NCI-H1092 treated with DMSO at 0.1 percent for 48 hours (cell line): ENCODE measurements at regions not wholly inside any gene's neighbourhood (a gene's known extent, or its start where the extent isn't known, plus 50 kb on each side); places are given as distances from the start of the nearest gene placed in this dataset.

ENCODE experiments used
- DNase-seq: peaks from one replicate; lab custom pipeline; 2025; lab: John Stamatoyannopoulos, UW

DNA sequence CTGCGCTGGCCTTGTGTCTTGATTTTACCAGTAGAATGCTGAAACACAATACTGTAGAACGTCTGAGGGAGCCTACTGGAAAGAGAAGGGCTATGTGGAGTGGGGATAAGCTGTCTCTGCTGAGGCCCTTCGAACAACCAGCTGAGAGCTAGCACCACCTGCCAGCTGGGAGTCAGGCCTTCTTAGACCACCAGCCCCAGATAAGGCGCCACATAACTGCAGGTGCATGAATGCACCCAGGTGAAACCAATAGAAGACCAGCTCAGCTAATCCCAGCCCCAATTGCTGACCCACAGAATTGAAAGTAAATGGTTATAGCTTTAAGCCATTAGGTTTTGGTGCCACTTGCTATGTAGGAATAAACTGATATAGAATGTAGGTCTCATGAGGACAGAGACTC lies 438.4 kb downstream of the ADRA2A start:
- DNase-seq, result no peak

DNA sequence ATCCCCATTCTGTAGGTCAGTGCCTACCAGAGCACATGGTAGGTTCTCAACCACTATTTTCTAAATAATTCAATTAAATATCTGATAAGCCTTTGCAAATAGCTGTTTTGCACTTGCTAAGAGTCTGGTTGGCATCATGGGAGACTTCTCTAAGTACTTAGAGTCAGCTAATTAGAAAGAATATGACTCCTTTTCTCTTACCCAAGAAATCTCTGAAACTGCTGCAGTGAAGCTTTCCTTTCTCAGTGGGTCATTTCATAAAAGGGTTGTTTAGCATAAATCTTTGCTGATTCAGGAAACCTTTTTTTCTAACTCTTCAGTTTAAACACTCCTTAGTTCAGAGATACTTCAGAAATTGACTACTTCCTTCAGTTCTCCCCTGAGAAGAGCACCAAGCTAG lies 438.9 kb downstream of the ADRA2A start:
- DNase-seq, result no peak

DNA sequence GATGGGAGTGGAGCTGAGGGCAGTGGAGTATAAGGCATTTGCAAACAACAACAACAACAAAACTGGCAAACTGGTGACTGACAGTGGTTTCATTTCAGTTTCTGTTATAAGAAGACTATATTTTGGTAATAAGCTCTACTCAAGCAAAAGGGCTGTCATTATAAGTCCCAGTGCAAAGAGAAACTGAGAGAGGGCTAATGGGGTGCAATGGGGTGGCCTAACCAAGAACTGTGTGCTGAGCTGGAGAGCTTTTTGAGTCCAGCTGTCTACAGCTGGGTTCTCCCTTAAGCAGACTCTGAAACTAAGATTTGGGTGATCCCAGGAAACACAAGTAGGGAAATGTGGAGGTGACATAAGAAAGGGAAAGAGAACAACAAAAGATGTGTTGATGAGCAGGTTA lies 439.3 kb downstream of the ADRA2A start:
- DNase-seq, result no peak

DNA sequence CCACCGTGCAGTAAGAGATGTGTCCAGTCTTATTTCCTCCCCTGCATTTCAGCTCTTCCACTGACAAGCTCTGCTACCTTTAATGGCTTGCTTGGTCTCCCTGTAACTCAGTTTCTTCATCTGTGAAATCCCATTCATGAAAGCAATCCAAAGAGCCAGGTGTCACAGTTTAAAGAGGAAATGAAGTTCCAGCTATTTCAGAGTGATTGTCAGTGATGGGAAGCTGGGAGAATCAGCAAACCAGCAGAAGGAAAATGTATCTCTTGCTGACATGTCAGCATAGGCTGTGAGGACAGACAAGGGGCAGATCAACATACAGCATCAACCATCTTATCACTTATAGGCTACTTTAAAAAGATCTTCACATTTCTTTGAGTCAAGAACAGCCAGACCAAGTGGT lies 445.3 kb downstream of the ADRA2A start:
- DNase-seq, result no peak

DNA sequence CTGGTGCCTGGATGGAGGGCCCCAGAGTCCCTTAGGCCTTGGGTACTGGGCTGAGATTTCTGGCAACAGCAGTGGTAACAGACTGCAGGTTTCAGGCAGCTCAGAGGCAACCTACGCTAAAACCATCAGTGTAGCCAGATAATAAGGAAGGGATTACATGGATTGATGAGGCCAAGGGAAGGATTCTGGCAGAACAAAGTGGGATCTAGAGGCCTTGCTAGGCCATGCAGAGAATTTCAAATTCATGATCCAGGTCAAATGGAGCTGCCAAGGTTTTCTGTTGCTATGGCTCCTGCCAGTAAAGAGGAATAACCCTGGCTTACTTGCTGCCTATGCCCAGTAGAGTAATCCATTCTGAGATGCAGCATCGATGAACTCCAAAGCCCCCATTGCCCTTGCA lies 445.7 kb downstream of the ADRA2A start:
- no peak for DNase-seq

DNA sequence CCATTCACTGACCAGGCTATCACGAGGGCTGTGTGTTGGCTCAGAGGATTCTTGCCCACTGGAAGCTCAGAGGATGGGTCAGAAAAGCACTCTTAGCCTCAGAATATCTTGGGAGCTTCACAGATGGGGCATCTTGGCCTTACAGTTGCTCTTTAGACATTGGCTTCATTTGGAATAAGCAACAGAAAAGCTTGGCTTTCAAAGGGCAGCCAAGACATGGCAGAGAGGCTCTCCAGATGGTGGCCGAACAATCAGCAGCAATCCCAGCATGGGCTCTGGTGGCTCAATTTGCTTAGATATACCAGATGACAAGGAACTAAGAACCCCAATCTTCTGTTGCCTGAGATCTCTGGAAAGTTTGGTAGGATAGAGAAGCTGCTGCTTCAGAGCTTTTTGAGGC lies 446.2 kb downstream of the ADRA2A start:
- DNase-seq, result no peak

DNA sequence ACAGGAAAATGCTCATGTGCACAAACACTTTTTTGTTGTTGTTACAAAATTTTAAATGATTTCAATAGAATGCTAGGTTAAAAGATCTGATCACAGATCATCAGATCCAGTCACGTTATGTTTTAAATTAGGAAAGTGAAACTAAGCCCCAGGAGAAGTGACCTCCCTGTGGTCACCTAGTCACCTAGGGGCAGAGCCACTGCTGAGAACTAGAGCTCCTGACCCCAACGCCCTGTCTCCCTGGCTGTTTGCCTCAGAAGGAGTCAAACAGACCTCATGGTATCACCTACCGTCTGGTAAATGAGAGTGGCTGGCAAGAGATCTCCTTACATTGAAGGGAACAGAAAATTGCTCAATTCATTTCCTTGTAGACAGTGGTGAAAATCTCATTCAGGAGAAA lies 447.3 kb downstream of the ADRA2A start:
- DNase-seq, result no peak

DNA sequence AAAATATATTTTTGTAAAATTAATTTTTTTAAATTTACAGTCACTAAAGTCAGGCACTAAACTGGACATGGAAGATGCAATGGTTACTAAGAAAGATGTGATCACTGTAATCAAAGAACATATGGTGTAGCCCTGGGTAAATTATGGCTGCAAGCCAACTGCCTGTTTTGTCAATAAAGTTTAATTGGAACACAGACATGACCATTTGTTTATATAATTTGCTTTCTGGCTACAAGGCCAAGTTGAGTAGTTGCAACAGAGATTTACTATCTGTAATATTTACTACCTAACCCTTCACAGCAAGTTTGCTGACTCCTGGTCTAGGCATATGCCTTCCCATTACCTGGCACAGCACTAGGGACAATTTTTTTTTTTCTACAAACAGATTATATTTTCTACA lies 448.9 kb downstream of the ADRA2A start:
- DNase-seq, result no peak

DNA sequence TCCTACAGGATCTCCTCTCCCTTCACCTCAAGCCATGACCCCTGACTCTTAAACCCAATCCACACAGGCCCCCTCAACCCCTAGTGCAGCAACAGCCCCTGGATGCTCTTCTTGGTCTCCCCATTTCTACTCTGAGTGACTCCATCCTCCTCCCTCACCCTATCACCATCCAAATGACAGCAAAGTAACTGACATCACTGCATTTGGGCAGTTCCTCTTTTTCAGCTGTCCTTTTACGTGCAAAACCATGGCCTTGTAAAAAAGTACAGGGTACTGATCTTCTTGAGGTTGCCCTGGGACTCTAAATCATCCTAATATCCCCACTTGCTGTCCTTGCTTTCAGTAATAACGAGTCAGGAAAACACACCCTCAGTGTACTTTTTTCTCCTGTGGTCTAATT lies 454.9 kb downstream of the ADRA2A start:
- no peak for DNase-seq

DNA sequence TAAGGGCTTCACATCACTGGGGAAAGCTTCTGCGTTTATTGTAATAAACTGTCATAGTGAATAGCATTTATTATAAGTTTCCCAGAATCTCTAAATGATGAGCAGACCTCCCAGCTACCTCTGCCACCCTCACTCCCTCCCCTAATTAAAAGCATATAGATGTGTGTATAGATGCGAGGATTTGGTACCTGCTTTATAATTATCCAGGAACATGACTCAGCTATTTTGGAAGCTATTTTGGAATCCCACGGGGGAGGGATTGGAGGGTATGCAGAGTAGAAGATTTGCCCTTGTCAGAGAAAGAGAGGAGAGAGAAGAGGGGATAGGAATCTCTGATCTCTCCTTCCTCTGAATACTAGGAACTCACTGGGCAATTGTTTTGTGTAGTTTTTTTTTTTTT lies 455.3 kb downstream of the ADRA2A start:
- DNase-seq, result no peak

DNA sequence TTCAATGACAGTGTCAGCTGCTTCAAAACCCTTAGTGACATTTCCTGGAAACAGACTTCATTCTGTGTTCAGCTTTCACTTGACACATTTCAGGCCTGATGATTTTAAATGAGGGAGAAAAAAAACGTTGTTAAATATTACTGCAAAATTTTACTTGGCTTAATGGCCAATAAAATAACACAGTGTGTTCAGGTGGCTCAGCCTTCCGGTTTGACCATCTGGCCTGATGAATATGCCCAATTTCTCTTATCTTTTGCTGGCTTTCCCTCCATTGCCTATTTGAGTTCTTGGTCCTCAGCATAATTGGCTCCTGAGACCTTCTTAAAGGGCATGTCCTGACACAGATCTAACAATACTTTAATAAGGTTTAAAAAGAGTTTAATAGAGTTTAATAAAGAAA lies 462.4 kb downstream of the ADRA2A start:
- DNase-seq, result no peak

DNA sequence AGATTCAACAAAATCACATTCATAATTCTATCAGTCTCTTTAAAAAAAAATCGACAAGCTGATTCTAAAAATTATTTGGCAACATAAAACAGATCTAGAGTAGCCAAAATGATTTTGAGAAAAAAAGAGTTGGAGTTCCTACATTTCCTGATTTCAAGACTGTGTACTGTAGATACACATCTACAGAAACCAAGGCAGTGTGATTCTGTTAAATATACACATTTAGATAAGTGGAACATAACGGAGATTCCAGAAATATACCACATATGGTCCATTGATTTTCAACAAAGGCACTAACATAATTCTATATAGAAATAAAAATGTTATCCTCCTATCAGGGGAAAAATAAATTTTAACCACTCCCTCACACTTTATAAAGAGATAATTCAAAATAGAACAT lies 467.0 kb downstream of the ADRA2A start:
- DNase-seq, result no peak

DNA sequence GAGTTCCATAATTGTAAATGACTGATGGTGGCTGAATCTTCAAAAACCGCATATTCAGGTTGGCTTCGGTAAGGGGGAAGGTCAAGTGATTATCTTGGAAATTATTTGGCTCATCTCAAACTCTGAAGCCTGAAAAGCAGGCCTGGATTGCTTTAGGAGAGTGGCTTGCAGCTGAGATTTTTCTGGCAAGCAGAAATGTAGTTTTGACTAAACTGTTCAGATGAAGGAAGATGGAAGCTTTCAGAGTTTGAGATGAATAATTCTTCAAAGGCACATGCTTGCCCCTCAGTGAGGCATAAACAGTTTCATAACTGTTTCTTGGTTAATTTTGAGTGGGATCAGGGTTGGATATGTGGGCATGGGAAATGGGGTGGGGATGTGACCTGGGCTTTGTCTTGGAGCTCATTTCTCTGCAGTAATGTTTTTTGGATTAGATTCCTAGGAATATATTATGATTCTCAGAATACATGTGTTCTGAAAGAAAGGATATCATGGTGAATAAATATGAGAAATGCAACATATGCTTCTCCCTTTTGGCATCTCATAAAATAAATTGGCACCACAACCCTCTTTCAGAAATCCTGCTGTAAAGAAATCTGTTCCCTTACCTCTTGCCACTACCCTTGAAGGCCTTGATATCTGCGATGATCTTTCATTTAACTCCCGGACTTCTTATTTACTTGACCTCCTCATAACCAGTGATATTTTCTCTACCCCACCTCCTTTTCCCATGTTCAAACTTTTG lies 469.2 kb downstream of the ADRA2A start:
- DNase-seq, result no peak

DNA sequence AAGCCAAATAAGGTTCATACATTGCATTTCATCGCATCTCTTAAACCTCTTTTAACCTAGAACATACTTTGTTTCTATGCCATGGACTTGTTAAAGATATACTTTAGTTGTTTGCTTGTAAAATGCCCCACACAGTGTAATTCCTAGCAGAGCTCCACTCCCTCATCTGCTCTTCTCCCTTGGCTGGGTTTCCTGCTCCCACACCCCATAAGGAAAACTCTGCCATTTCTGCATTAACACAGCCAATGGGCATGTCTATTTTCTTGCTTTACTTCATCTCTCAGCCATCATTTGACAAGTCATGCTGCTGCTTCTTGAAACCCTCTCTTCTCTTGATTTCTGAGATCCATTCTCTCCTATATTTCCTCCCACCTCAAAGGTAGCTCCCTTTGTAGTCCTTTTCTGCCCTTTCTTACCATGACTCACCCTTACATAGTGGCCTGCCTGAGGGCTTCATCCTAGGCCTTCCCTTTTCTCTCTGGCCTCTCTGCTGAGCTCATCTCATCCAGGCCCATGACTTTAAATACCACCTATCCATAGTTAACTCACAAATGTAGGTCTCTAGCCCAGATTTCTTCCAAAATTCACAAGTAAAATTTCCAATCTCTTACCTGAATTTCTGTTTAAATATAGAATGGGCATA lies 471.4 kb downstream of the ADRA2A start:
- no peak for DNase-seq

DNA sequence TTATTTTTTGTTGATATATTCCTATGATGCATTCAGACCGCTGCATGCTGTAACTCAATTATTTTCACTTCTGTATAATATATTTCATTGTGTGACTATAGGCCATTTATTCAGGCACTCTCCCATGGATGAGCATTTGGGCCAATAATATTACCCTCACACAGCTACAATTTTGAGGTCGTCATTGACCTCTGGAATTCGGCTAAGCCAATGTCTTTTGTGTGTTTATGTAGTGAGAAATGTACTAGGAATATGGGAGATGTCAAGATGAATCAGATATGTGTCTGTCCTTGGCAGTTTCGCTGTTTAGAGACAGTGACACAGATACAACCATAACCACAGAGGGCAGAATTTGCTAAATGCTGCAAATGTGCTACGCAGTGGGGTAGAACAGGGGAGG lies 474.2 kb downstream of the ADRA2A start:
- DNase-seq, result no peak

DNA sequence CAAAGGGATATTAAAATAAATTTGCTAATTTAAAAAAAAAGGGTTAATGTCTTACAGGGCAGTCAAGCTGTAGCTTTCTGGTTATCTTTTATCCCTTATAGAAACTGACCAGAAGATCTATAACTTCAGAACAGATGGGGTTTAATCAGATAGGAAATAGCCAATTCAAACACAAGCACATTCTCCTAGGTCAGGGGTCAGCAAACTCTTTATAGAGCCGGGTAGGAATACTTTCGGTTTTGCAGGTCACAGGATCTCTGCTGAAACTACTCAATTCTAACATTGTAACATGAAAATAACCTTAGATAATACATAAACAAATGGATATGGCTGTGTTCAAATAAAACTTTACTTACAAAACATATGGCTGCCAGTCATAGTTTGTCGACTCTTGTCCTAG lies 479.8 kb downstream of the ADRA2A start:
- DNase-seq, result no peak

DNA sequence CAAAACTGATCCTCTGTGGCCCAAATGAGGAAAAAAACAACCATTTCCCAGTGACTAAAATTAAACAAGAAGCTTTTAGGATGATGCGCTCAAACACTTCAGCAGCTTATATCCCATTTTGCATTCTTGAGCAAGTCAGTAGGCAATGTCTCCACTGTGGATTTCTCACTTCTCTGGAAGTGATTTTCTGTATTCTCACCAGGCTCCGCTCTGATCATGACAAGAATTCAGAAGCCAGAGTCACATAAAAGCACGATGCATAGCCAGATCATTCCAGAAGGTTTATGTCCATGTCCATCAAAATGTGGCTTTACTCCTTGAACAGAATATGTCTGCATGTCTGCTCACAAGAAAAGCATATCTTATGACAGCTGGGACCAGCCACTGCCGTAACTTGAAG lies 481.4 kb downstream of the ADRA2A start:
- DNase-seq, result no peak

DNA sequence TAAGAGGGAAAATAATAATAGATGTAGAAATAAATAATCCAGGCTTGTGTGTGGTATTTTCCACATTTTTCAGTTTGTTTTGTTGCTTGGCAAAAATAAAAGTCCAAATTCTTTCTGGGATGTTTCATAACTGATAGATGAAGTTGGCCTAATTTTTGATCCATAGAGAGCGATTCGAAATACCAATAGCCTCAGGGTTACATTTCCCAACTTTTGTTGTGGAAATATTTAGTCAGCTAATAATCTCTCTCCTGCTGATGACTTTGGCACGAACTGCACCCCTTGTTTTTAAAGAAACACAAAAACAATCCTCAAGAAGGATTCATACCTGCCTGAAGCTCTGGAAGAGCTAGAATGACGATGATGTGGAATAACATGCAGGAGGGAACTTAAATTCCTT lies 483.2 kb downstream of the ADRA2A start:
- DNase-seq, result no peak

DNA sequence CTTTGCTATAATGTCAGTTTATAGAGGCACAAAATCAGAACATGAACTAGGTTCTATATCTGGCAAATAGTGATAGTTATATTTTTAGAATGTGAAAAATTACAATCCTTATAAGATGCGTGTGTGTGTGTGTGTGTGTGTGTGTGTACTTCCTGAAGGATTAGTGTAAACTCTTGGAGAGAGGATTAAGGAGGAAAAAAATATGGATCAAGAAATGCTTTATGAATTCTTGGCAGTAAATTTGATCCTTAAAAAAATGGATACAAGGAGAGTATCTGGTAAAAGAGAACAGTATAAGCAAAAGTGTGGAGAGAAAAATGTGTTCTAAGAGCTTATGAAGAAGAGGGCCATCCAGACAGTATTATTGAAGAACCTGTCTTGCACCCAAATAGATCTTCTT lies 484.3 kb downstream of the ADRA2A start:
- no peak for DNase-seq

DNA sequence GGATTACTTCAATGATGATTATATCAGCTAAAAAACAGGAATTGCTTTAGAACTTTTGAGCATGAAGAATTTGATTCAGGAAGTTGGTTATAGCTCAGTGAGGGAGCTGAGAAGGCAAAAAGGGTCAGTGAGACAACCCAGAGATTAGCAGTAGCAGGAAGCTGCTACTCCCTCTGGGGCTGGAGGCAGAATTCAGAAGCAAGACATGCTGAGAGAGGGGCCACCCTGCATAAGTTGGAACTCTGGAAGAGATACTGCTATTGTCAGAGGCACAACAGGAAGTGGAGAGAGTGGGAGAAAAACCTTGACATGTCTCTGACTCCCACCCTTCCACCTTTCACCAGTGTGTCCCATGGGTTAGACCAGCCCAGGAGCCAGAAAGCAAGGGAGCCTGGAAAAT lies 488.7 kb downstream of the ADRA2A start:
- no peak for DNase-seq

DNA sequence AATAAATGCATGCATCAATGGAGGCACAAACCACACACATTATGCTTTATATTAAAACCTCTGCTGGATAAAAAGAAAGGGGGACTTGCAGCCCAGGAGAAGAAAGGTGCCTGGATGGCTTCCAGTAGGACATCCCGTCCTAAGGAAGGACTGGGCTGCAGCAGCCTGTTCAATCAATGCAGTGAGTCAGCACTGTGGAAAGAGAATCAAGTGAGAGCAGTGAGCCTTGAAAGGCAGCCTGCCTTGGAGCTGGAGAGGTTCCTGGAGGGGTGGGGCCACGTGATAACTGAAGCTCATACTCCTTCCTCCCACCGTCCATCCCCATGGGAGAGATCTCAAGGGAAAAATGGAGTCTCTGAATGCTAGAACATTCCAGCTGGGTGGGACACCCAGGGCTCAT lies 501.2 kb downstream of the ADRA2A start:
- no peak for DNase-seq

DNA sequence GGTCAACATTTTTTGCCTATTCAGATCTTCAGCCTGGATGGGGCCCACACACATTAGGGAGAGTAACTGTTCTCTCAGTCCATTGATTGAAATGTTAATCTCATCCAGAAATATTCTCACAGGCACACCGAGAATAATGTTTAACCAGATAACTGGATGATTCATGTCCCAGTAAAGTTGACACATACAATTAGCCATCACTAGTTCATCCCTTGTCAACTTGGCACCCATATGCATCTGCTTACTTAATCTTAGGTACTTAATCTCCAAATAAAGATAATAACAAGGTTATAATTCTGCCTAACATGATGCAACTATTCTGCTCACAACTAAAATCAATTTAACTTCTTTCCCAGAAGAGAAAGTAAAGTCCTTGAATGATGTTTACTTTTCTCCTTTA lies 502.6 kb downstream of the ADRA2A start:
- DNase-seq, result no peak

DNA sequence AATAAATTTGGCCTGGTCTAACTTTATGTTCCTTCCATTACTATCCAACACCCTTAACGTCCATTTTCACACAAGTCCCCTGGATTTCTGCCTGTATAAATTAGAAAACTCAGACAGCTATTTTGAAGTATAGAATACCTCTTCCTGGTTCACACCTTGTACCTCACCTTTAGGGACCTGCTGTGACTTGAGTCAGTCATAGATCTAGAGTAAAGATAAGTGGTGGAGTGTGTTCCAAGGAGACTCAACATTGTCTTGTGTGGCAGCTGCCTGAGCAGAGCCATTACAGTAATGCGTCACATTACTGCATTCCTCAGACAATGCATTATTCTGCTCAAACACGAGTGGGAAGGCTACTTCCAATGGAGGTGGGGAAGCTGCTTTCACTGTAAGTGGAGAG lies 513.9 kb downstream of the ADRA2A start:
- DNase-seq, result no peak

DNA sequence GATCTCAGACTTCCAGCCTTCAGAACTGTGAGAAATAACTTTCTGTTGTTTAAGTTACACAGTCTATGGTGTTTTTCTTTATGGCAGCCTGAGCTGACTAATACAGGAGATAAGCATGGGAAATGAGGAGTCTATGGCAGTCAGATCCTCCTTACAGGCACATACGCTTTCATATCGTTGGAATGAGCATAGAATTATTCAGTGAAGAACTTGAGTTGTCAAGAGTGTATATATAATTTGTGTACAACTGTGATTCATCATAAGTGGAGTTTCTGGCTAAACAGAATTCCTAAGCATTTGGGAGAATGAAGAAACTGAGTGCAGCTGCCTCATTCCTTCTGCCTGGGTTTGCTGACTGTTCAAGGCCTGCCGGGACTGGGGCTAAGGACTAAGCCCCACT lies 516.7 kb downstream of the ADRA2A start:
- DNase-seq, result no peak
